ENCODE measurements at regions not wholly inside any gene's neighbourhood (a gene's known extent, or its start where the extent isn't known, plus 50 kb on each side); places are given as distances from the start of the nearest gene placed in this dataset.
"Not testable (repeated sequence)": the region's sequence is repeated elsewhere in the genome, so short reads cannot be mapped to it uniquely, and the experiment has no call there.

- H3K36me3 ChIP-seq (ENCODE audit: insufficient read depth, low read length); DNase-seq; H3K27me3 Mint-ChIP-seq; intact Hi-C loops (cut with micrococcal nuclease); H3K27ac Mint-ChIP-seq; H3K4me3 Mint-ChIP-seq; POLR2A ChIA-PET (ENCODE audit: partially characterized antibody); H3K4me1 ChIP-seq (ENCODE audit: insufficient read depth, low read length); H3K27ac ChIP-seq (ENCODE audit: low read depth, low read length); H3K27me3 ChIP-seq (ENCODE audit: insufficient read depth, low read length); H3K9me3 ChIP-seq (ENCODE audit: control insufficient read depth in 1 of 2, low read length in 2 of 2); CTCF ChIA-PET (ENCODE audit: partially characterized antibody); H3K4me3 ChIP-seq (ENCODE audit: low read length in 2 of 2); H3K4me1 Mint-ChIP-seq; H3K9me3 Mint-ChIP-seq: not testable (repeated sequence)
- peaks cover 5 to 11% of the 10 kb centered on the region in 2 donors for H3K36me3 Mint-ChIP-seq
Measured at GRCh38 chr12:16019-16418, 50.5 kb upstream of the IQSEC3 start.

DNA sequence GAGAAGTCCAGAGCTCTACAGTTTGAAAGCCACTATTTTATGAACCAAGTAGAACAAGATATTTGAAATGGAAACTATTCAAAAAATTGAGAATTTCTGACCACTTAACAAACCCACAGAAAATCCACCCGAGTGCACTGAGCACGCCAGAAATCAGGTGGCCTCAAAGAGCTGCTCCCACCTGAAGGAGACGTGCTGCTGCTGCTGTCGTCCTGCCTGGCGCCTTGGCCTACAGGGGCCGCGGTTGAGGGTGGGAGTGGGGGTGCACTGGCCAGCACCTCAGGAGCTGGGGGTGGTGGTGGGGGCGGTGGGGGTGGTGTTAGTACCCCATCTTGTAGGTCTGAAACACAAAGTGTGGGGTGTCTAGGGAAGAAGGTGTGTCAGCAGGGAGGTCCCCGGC, 50.0 kb upstream of the IQSEC3 start:
- H3K9me3 ChIP-seq (ENCODE audit: control insufficient read depth in 1 of 2, low read length in 2 of 2); H3K9me3 Mint-ChIP-seq; POLR2A ChIA-PET (ENCODE audit: partially characterized antibody); intact Hi-C loops (cut with micrococcal nuclease); H3K27ac ChIP-seq (ENCODE audit: low read depth, low read length); H3K36me3 ChIP-seq (ENCODE audit: insufficient read depth, low read length); H3K27ac Mint-ChIP-seq; DNase-seq; H3K4me3 Mint-ChIP-seq; H3K27me3 ChIP-seq (ENCODE audit: insufficient read depth, low read length); CTCF ChIA-PET (ENCODE audit: partially characterized antibody); H3K4me1 ChIP-seq (ENCODE audit: insufficient read depth, low read length); H3K4me3 ChIP-seq (ENCODE audit: low read length in 2 of 2); H3K27me3 Mint-ChIP-seq: not testable (repeated sequence)
- Mint-ChIP-seq H3K4me1 (peaks cover 0 to 14% (median 9%) of the 10 kb centered on the region in 4 donors), H3K36me3 (peaks cover 7 to 17% of the 10 kb centered on the region in 2 donors)
